ENCODE measurements at regions not wholly inside any gene's neighbourhood (a gene's known extent, or its start where the extent isn't known, plus 50 kb on each side); places are given as distances from the start of the nearest gene placed in this dataset.

GRCh38 chr6:87971605-87972262, 75.9 kb upstream of the SPACA1 start:
- H3K9me3 ChIP-seq (ENCODE audit: insufficient read depth, low read length, severe bottlenecking), result no peaks in the 10 kb centered on the region
- H3K79me2 ChIP-seq (ENCODE audit: insufficient read depth, low read length), result no peaks in the 10 kb centered on the region
- no peak overlapping the region for H3K27ac ChIP-seq (ENCODE audit: low read length)
- H3K27me3 ChIP-seq (ENCODE audit: insufficient read depth, low read length, poor library complexity), result no peaks in the 10 kb centered on the region
- no peak overlapping the region for H3K4me3 ChIP-seq (ENCODE audit: low read depth in 1 of 2, low read length in 2 of 2)
- no peak overlapping the region for H2AFZ ChIP-seq (ENCODE audit: low read depth, low read length)
- DNase-seq, result no peak
- no peaks in the 10 kb centered on the region for H3K4me1 ChIP-seq (ENCODE audit: insufficient read depth, low read length)
- ATAC-seq (ENCODE audit: insufficient read depth, low read depth), result no peak
- TF ChIP-seq EZH2 (IDR thresholded peaks at IDR 0.05; ENCODE audit: borderline replicate concordance, low read depth, low read length, severe bottlenecking) (no peak), CTCF (IDR thresholded peaks at IDR 0.05; ENCODE audit: borderline replicate concordance, extremely low read depth, low read length, poor library complexity, severe bottlenecking) (no peak)
- H4K20me1 ChIP-seq (ENCODE audit: insufficient read depth, low read length), result no peaks in the 10 kb centered on the region
- no peak overlapping the region for H3K4me2 ChIP-seq (ENCODE audit: insufficient read depth, low read length)
- H3K9ac ChIP-seq (ENCODE audit: low read depth, low read length), result no peak overlapping the region
- H3K36me3 ChIP-seq (ENCODE audit: insufficient read depth, low read length), result no peaks in the 10 kb centered on the region

- no peak overlapping the region for H3K4me3 ChIP-seq (ENCODE audit: low read depth in 1 of 2, low read length in 2 of 2)
- no peak for TF ChIP-seq EZH2 (IDR thresholded peaks at IDR 0.05; ENCODE audit: borderline replicate concordance, low read depth, low read length, severe bottlenecking)
- no peak for TF ChIP-seq CTCF (IDR thresholded peaks at IDR 0.05; ENCODE audit: borderline replicate concordance, extremely low read depth, low read length, poor library complexity, severe bottlenecking)
- no peaks in the 10 kb centered on the region for H3K4me1 ChIP-seq (ENCODE audit: insufficient read depth, low read length)
- no peak overlapping the region for H3K4me2 ChIP-seq (ENCODE audit: insufficient read depth, low read length)
- no peak overlapping the region for H2AFZ ChIP-seq (ENCODE audit: low read depth, low read length)
- H3K79me2 ChIP-seq (ENCODE audit: insufficient read depth, low read length), result no peaks in the 10 kb centered on the region
- ATAC-seq (ENCODE audit: insufficient read depth, low read depth) (no peak), DNase-seq (no peak)
- no peaks in the 10 kb centered on the region for H3K9me3 ChIP-seq (ENCODE audit: insufficient read depth, low read length, severe bottlenecking)
- H3K27ac ChIP-seq (ENCODE audit: low read length), result no peak overlapping the region
- no peaks in the 10 kb centered on the region for H3K27me3 ChIP-seq (ENCODE audit: insufficient read depth, low read length, poor library complexity)
- no peaks in the 10 kb centered on the region for H3K36me3 ChIP-seq (ENCODE audit: insufficient read depth, low read length)
- H3K9ac ChIP-seq (ENCODE audit: low read depth, low read length), result no peak overlapping the region
- no peaks in the 10 kb centered on the region for H4K20me1 ChIP-seq (ENCODE audit: insufficient read depth, low read length)
These were observed 79.0 kb upstream of the SPACA1 start for GRCh38 chr6:87968435-87969278.

GRCh38 chr6:87965806-87966205, 81.8 kb upstream of the SPACA1 start:
- Histone ChIP-seq H3K4me1 (ENCODE audit: insufficient read depth, low read length) (no peaks in the 10 kb centered on the region), H4K20me1 (ENCODE audit: insufficient read depth, low read length) (no peaks in the 10 kb centered on the region), H3K79me2 (ENCODE audit: insufficient read depth, low read length) (no peaks in the 10 kb centered on the region), H2AFZ (ENCODE audit: low read depth, low read length) (no peak overlapping the region), H3K4me3 (ENCODE audit: low read depth in 1 of 2, low read length in 2 of 2) (no peak overlapping the region), H3K4me2 (ENCODE audit: insufficient read depth, low read length) (no peak overlapping the region), H3K9ac (ENCODE audit: low read depth, low read length) (no peak overlapping the region), H3K27ac (ENCODE audit: low read length) (no peak overlapping the region), H3K9me3 (ENCODE audit: insufficient read depth, low read length, severe bottlenecking) (no peaks in the 10 kb centered on the region), H3K27me3 (ENCODE audit: insufficient read depth, low read length, poor library complexity) (no peaks in the 10 kb centered on the region), H3K36me3 (ENCODE audit: insufficient read depth, low read length) (no peaks in the 10 kb centered on the region)
- no peak for ATAC-seq (ENCODE audit: insufficient read depth, low read depth)
- TF ChIP-seq EZH2 (IDR thresholded peaks at IDR 0.05; ENCODE audit: borderline replicate concordance, low read depth, low read length, severe bottlenecking), result no peak
- no peak for TF ChIP-seq CTCF (IDR thresholded peaks at IDR 0.05; ENCODE audit: borderline replicate concordance, extremely low read depth, low read length, poor library complexity, severe bottlenecking)
- no peak for DNase-seq

Measured in DND-41 (cell line).